GM18951 (cell line): ENCODE measurements at regions not wholly inside any gene's neighbourhood (a gene's known extent, or its start where the extent isn't known, plus 50 kb on each side); places are given as distances from the start of the nearest gene placed in this dataset.

ENCODE experiments used
- POLR2A ChIP-seq: IDR thresholded peaks from 4 replicates; pipeline ENCODE4 v1.6.1; 2011; ENCODE audit warnings: mild to moderate bottlenecking; ENCODE audit not compliant: insufficient read length, insufficient read depth; ENCODE audit errors: extremely low read depth
- in situ Hi-C: fragments of 300-500 bp; cut with MboI; formaldehyde crosslinking; loops from one replicate; pipeline ENCODE4 v1.12.0; 2022; ENCODE audit warnings: low sequenced_read_pairs, mixed read lengths, inconsistent platforms; ENCODE audit not compliant: unreplicated experiment

DNA sequence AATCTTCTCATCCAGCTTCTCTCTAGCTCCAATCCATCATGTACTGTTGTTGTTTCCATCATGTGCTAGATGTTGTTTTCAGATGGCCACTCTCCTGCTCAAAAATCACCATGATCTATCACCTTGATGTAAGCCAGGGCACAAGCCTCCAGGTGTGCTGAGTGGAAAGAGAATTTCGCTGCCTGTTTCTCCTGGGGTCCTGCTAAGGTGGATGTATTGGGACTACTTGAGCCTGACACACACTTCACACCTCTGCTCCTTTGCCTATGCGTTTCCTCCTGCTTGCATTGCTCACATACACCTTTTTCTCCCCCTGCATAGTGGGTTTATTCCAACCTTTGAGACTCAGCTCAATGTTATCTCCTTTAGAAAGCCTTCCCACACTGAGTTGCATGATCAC lies 287.6 kb downstream of the CYRIA start:
- no peak for TF ChIP-seq POLR2A
- in situ Hi-C loops, result no loop called here

DNA sequence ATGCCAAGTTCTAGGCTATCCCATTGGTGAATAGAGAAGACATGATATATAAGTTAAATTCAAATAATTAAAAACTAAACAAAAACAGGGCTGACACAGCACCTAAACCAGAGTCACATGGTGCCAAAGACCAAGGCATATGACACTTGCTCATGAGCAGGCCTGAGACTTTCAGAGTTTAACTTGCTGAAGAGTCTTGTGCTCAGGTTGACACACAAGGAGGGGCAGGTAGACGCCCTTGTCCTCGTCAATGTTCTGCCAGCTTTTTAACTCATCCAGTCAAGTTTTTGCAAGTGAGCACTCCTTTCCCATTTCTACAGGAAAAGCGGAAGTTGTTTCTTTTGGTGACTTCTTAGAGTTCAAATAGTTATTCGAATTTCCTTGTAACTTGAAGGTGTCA lies 289.7 kb downstream of the CYRIA start:
- TF ChIP-seq POLR2A, result no peak
- in situ Hi-C loops, result no loop called here

DNA sequence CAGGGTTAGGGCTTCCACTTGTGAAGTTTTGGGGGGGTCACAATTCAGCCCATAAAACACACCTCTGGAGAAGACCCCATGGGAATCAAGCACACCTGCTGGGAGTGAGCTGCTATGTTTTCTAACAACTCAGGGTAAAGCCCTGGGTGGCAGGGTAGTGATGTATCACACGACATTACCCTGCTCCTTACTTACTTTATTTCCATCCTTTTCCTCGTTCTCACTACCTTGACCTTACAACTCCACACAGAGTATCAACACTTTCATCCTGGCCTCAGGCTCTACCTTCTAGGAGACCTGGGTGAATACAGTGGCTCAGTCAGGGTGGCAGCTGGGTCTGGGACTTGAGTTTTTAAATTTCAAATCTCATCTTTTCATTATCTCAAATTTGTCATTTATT lies 290.3 kb downstream of the CYRIA start:
- in situ Hi-C loops, result no loop called here
- no peak for TF ChIP-seq POLR2A

DNA sequence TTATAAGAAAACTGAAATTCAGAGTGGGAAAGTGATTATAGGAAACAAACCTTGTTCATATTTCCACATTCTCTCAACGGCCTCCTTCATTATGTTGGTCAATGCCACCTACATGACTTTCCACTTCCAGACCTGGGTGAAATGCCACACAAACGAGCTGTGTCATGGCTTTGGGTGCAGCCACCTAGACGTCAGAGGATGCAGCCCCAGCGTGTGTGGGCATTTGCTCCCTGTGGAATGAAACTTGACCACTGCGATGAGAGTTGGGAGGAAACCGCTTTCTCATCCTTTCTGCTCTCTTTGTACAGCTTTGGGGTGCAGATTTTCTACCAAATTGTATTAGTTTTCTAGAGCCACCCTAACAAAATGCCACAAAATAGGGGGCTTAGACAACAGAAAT lies 291.0 kb downstream of the CYRIA start:
- in situ Hi-C loops, result no loop called here

DNA sequence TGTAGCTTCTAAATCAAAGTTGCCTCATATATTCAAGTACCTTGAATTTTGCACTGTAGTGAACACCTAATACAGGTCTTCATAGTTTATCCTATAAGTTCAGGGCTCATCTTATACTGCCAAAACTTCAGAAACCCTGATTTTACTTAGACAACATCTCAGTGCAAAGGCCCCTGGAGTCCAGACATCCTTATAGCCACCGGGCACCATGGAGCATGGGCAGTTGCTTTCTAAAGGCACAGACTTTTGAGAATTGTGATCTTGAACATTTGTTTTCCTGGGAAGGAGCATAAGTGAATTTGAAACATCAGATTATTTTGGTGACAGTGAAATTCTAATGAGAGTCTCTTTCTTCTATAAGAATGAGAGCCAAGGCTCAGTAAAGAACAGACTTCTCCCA lies 292.3 kb downstream of the CYRIA start:
- TF ChIP-seq POLR2A, result no peak
- in situ Hi-C loops, result no loop called here

More for the DNA sequence above, 291.0 kb downstream of the CYRIA start:
- TF ChIP-seq POLR2A, result no peak

DNA sequence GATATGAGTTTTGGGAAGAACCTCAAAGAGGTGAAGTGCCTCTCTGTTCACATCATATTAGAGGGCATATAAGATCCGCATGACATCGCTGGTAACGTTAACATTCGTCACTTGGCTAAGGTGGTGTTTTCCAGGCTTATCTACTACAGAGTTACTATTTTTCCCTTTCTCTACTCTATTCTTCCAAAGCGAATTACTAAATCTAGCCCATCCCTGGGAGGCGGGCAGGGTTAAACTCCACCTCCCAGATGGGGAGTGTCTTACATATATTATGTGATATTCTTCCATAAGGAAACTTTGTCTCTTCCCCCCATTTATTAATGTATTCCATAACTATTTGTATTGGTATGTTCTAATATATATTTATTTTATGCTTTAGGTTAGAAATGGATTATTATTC lies 293.9 kb downstream of the CYRIA start:
- TF ChIP-seq POLR2A, result no peak
- in situ Hi-C loops, result no loop called here

DNA sequence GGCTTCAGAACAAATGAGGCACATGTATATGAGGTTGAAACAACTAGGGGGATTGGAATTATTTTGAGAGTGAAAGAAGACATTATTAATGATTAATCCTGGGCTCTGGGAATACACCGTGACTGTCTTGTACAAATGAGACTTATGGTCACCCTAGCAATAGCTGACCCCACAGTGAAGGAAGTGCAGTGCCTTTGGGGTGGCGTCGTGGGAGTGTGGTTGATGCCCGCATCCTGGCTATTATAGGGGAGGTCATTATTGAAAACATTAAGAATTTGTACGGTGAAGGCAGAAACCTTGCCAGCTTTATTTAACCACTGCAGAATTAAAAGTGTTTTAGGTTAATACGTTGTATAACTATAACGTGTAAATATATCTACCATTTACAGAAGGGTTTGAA lies 296.7 kb downstream of the CYRIA start:
- in situ Hi-C loops, result no loop called here
- TF ChIP-seq POLR2A, result no peak

DNA sequence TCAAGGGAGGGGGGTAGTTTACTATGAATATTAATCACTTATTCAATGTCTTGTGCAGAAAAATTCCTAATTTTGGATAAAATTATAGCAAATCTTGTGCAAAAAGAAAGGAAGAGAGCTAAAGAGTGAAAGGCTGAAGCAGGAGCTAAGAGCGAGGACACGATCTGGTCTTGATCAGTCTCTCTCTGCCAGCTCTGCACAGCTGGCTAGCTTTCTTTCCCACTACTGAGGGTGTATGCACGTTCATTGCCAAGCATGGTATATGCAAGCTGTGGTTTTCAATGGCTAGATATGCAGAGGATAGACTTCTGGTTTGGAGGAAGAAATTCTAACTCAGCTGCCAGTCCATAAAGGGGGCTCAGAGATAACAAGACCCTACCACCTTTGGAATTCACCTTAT lies 297.3 kb downstream of the CYRIA start:
- no peak for TF ChIP-seq POLR2A
- in situ Hi-C loops, result no loop called here

DNA sequence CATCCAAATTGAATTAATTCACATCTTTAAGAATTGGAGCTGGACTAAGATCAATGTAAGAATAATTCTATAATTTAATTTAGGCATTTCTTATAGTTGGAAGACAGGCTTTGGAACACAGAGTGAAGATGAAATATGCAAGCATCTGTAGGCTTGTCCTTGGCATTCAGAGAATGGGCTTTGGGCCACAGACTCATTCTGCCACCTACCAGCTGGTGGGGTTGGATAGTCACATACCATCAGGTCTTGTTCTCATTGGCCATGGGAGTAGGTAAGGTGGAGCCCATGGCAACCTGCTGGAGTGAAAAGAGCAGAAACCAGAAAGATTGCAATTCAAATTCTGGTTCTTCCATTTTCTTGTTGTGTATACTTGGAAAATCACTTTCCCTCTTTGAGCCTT lies 300.3 kb downstream of the CYRIA start:
- TF ChIP-seq POLR2A, result no peak
- in situ Hi-C loops, result no loop called here

DNA sequence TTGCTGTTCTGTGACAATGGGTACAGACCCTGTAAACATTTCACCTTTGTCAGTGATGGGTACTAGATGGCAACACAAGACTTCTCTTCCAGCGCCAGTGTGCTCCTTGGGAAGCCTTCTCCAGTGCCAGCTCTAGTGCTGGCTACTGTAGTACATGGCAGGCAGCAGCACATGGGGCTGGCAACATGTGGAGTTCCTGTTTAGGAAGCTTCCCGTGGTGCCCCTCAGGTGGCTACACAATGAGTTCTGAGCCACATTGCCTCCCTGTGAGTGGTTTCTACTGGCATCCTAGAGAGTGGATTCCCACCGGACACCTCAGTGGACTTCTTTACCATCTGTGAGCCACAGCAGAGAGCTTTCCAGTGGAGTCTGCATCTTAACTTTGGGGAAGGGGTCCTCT lies 302.1 kb downstream of the CYRIA start:
- in situ Hi-C loops, result no loop called here
- TF ChIP-seq POLR2A, result no peak

DNA sequence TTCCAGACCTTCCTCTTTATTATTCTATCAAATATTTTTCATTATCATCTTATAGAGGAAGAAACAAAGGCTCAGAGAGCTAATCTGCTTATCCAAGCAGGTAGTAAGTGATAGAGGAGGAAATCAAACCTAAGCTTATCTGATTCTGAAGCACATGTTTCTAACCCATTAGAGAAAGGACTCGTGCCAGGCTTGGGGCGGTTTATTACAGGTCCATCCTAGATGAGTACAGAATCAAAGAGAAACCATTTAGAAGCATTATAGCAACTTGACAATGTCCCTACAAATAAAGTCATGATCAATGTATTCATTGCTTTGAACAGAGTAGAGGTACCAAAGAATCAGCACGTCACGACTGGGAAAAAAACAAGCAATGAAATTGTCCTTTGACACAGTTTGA lies 303.0 kb downstream of the CYRIA start:
- in situ Hi-C loops, result no loop called here
- TF ChIP-seq POLR2A, result no peak

DNA sequence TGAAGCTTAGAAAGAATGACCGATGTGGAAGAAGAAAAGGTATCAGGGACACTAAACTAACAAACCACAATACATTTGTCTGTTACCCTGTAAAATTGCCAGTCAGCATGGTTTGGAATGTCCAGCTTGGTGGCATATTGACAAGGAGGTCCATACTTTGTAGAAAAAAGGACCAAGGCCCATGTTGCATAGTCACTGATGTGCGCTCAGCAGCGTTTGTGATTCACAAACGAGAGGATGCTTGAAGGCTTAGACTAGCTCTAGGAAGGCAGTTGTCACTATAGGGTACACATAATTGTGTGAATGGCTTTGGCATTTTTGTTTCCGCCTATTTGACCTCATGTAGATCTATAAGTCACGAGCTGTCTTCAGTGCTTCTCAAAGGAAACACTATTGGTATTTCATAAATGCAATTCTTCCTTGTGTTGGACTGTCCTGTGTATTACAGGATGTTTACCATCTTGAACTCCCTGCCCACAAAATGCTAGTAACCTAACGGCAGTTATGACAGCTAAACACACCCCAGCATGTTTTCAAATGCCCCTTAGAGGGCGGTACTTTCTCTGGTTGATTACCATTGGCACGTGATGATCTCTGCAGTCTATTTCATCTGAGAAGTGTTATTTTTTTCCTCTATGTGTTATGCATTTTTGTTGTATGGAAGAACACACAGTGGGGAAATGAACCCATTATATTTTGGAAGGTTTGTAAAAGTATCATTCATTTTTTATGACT lies 304.2 kb downstream of the CYRIA start:
- TF ChIP-seq POLR2A, result no peak
- in situ Hi-C loops, result no loop called here

DNA sequence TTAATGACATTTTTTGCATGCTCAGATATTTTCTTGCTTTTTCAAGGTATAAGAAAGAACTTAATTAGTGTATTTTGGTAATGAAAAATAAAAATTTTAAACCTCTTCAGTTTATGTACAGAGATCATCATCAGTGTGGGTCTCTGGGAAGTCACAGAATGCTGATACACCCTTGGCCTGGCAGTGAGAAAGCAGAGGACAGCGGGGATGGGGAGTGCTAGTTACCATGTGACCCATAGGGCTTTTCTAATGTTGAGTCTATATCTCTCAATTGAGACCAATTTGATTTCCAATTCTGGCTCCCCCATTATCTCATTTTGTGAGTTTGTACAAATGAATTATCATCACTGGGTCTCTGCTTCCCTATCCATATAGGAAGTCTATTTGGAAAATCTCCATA lies 305.7 kb downstream of the CYRIA start:
- no peak for TF ChIP-seq POLR2A
- in situ Hi-C loops, result no loop called here

DNA sequence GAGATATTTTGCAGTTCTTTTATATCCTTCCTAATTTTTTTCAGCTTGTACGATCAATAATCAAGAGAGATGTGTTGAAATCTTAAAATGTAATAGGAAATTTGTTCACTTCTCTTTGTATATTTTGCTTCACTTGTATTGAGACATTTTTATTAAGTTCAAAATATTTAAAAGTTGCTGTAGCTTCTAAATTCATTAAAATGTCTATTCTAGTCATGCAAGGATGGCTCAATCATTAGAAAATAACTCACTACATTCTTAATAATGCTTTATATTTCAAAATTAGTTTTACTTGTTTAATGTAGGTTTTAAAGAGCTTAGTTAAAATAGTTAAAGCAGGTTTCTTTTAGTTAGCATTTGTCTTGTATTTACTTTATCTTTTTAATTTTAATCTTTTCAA lies 308.4 kb downstream of the CYRIA start:
- in situ Hi-C loops, result no loop called here
- TF ChIP-seq POLR2A, result no peak

DNA sequence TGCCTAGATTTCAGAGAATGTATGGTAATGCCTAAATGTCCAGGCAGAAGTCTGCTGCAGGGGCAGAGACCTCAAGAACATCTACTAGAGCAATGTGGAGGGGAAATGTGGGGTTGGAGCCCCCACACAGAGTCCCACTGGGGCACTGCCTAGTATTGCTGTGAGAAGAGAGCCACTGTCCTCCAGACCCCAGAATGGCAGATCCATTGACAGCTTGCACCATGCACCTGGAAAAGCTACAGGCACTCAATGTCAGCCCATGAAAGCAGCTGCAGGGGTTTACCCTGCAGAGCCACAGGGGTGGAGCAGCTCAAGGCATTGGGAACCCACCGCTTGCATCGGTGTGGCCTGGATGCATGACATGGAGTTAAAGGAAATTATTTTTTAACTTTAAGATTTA lies 314.1 kb downstream of the CYRIA start:
- no peak for TF ChIP-seq POLR2A
- in situ Hi-C loops, result no loop called here
